HCT116 (cell line): ENCODE measurements at regions not wholly inside any gene's neighbourhood (a gene's known extent, or its start where the extent isn't known, plus 50 kb on each side); places are given as distances from the start of the nearest gene placed in this dataset.

Experiments
- ATAC-seq: fragments of 200-7000 bp; cut with Tn5 transposase; 2 replicates; pipeline ENCODE4 v1.9.1; 2020; ENCODE audit warnings: mild to moderate bottlenecking, moderate library complexity
- BruUV-seq: library from RNA; stranded (reverse); fragments of 400-500 nt; replicated peaks from 2 replicates; lab custom pipeline; 2021; lab: Mats Ljungman, UMichigan
- CTCF ChIA-PET: fragments of 300-600 bp; sonication (Branson Sonifier 250); formaldehyde crosslinking; loops from one replicate; lab custom pipeline; 2021; ENCODE audit warnings: antibody characterized with exemption; lab: Charles Lee
- POLR2A ChIA-PET: fragments of 300-600, 350-600 bp; sonication (Branson Sonifier 250); formaldehyde crosslinking; loops from one replicate; lab custom pipeline; 2021; ENCODE audit warnings: antibody characterized with exemption; lab: Charles Lee
- RAD21 ChIA-PET, 2 experiments: fragments of 300-600 bp; sonication (Branson Sonifier 250); formaldehyde crosslinking; loops; one replicate each; lab custom pipeline; 2023; ENCODE audit warnings: low total read pairs in 2 of 2; ENCODE audit not compliant: uncharacterized antibody in 2 of 2, unreplicated experiment in 2 of 2, low non-redundant PET in 1 of 2; lab: Charles Lee
- DNase-seq: peaks from one replicate; pipeline ENCODE4 v3.0.0-alpha.2; 2010; ENCODE audit warnings: low read depth, low spot score
- H2AFZ ChIP-seq: fragments of 200-600 bp; shearing (Covaris generic), sonication (generic); 2 replicates; pipeline ENCODE4 v1.6.1; 2017; ENCODE audit warnings: low read depth, mixed run types, mixed read lengths, antibody characterized with exemption, low read length; ENCODE audit not compliant: poor library complexity, severe bottlenecking
- H3K27ac ChIP-seq: 2 replicates; pipeline ENCODE4 v1.5.1; 2012; ENCODE audit warnings: low read depth, low read length
- H3K27me3 ChIP-seq: fragments of 200-600 bp; sonication (generic); 2 replicates; pipeline ENCODE4 v1.6.1; 2016; ENCODE audit warnings: mixed run types, low read length, mixed read lengths; ENCODE audit not compliant: insufficient read depth
- H3K36me3 ChIP-seq, 2 experiments: fragments of 200-500 bp in 1 of 2; fragments of 200-600 bp in 1 of 2; sonication (Bioruptor generic) in 1 of 2; sonication (generic) in 1 of 2; 2 replicates each; pipeline versions ENCODE4 v1.5.1 to v1.6.1; 2014 to 2016; ENCODE audit warnings: low read length in 2 of 2, inconsistent platforms in 1 of 2, mixed read lengths in 1 of 2, mixed run types in 1 of 2; ENCODE audit not compliant: insufficient read depth in 2 of 2, control insufficient read depth in 1 of 2
- H3K4me1 ChIP-seq, 2 experiments: fragments of 200-600 bp in 1 of 2; sonication (generic) in 1 of 2; 2 replicates each; pipeline versions ENCODE4 v1.5.1 to v1.6.1; 2012 to 2017; ENCODE audit warnings: low read length in 2 of 2, inconsistent platforms in 1 of 2, mild to moderate bottlenecking in 1 of 2, mixed read lengths in 1 of 2, mixed run types in 1 of 2, moderate library complexity in 1 of 2; ENCODE audit not compliant: insufficient read depth in 2 of 2, control insufficient read depth in 1 of 2
- H3K4me2 ChIP-seq: fragments of 200-600 bp; sonication (generic); 2 replicates; pipeline ENCODE4 v1.6.1; 2017; ENCODE audit warnings: mixed run types, low read length, mixed read lengths
- H3K4me3 ChIP-seq, 2 experiments: fragments of 200-600 bp in 1 of 2; sonication (generic) in 1 of 2; replicated peaks in 1 of 2; 2 replicates each; pipeline ENCODE4 v1.5.1; 2011 to 2016; ENCODE audit warnings: low read length in 2 of 2, control low read depth in 1 of 2, low read depth in 1 of 2, mild to moderate bottlenecking in 1 of 2, mixed read lengths in 1 of 2, mixed run types in 1 of 2
- H3K79me2 ChIP-seq: fragments of 200-600 bp; sonication (generic); 2 replicates; pipeline ENCODE4 v1.6.1; 2017; ENCODE audit warnings: mild to moderate bottlenecking, mixed run types, low read length, moderate library complexity, mixed read lengths; ENCODE audit not compliant: insufficient read depth
- H3K9ac ChIP-seq: fragments of 200-600 bp; sonication (generic); 2 replicates; pipeline ENCODE4 v1.6.1; 2016; ENCODE audit warnings: low read length, mixed read lengths
- H3K9me2 ChIP-seq: fragments of 200-600 bp; sonication (generic), shearing (Covaris generic); 2 replicates; pipeline ENCODE4 v1.6.1; 2017; ENCODE audit warnings: mixed run types, mild to moderate bottlenecking, moderate library complexity; ENCODE audit not compliant: insufficient read depth
- H3K9me3 ChIP-seq, 2 experiments: fragments of 200-500 bp in 1 of 2; fragments of 200-600 bp in 1 of 2; sonication (Bioruptor generic) in 1 of 2; sonication (generic) in 1 of 2; 2 replicates each; pipeline ENCODE4 v1.6.1; 2014 to 2017; ENCODE audit warnings: low read length in 2 of 2, mixed read lengths in 2 of 2, inconsistent platforms in 1 of 2, low read depth in 1 of 2, mild to moderate bottlenecking in 1 of 2, mixed run types in 1 of 2, moderate library complexity in 1 of 2; ENCODE audit not compliant: control insufficient read depth in 1 of 2, insufficient read depth in 1 of 2
- H4K20me1 ChIP-seq: fragments of 200-600 bp; sonication (generic), shearing (Covaris generic); 2 replicates; pipeline ENCODE4 v1.6.1; 2017; ENCODE audit warnings: mixed run types, mild to moderate bottlenecking, moderate library complexity; ENCODE audit not compliant: insufficient read depth
- CBX3 ChIP-seq: IDR thresholded peaks from 2 replicates; pipeline ENCODE4 v1.6.1; 2012; ENCODE audit warnings: low read depth
- CEBPB ChIP-seq: IDR thresholded peaks from 2 replicates; pipeline ENCODE4 v1.6.1; 2012; ENCODE audit warnings: low read depth
- EGR1 ChIP-seq: IDR thresholded peaks from 2 replicates; pipeline ENCODE4 v1.6.1; 2012; ENCODE audit warnings: low read depth
- EZH2phosphoT487 ChIP-seq: fragments of 200-600 bp; IDR thresholded peaks from 2 replicates; pipeline ENCODE4 v1.6.1; 2018; ENCODE audit warnings: antibody characterized with exemption, borderline replicate concordance
- FOSL1 ChIP-seq: IDR thresholded peaks from 2 replicates; pipeline ENCODE4 v1.6.1; 2012; ENCODE audit warnings: low read depth
- JUND ChIP-seq: IDR thresholded peaks from 2 replicates; pipeline ENCODE4 v1.6.1; 2012
- POLR2A ChIP-seq: IDR thresholded peaks from 2 replicates; pipeline ENCODE4 v1.7.0; 2011; ENCODE audit warnings: borderline replicate concordance; ENCODE audit not compliant: insufficient read depth, insufficient read length; ENCODE audit errors: extremely low read depth
- POLR2AphosphoS5 ChIP-seq: IDR thresholded peaks from 2 replicates; pipeline ENCODE4 v1.6.1; 2011; ENCODE audit warnings: mild to moderate bottlenecking, low read depth, low read length, moderate library complexity
- RAD21 ChIP-seq: IDR thresholded peaks from 2 replicates; pipeline ENCODE4 v1.6.1; 2012; ENCODE audit warnings: low read depth, mild to moderate bottlenecking
- SIN3A ChIP-seq: IDR thresholded peaks from 2 replicates; pipeline ENCODE4 v1.6.1; 2012; ENCODE audit warnings: low read depth
- SP1 ChIP-seq: IDR thresholded peaks from 2 replicates; pipeline ENCODE4 v1.6.1; 2012; ENCODE audit warnings: low read depth
- SRF ChIP-seq: IDR thresholded peaks from 2 replicates; pipeline ENCODE4 v1.6.1; 2012; ENCODE audit warnings: low read depth
- TCF7L2 ChIP-seq: IDR thresholded peaks from 2 replicates; pipeline ENCODE4 v1.7.0; 2011; ENCODE audit warnings: borderline replicate concordance, inconsistent platforms; ENCODE audit not compliant: insufficient read depth, insufficient read length; ENCODE audit errors: extremely low read depth
- YY1 ChIP-seq: IDR thresholded peaks from 2 replicates; pipeline ENCODE4 v1.6.1; 2011; ENCODE audit warnings: low read length, low read depth, moderate library complexity, mild to moderate bottlenecking; ENCODE audit not compliant: insufficient replicate concordance; ENCODE audit errors: extremely low read depth
- ZFX ChIP-seq: fragments of 450-650 bp; IDR thresholded peaks from 2 replicates; pipeline ENCODE4 v1.6.1; 2017
- ZNF274 ChIP-seq: fragments of 200-500 bp; sonication (Bioruptor generic); IDR thresholded peaks from 2 replicates; pipeline ENCODE4 v1.6.1; 2014; ENCODE audit warnings: mild to moderate bottlenecking, low read depth, low read length, inconsistent platforms
- intact Hi-C: fragments of 100-400 bp; cut with micrococcal nuclease; formaldehyde crosslinking; loops from 2 replicates; pipeline ENCODE4 v1.10.0; 2022
- TF ChIP-seq, protein P1 (sequence below): IDR thresholded peaks from 2 replicates; pipeline ENCODE4 v1.6.1; 2011; ENCODE audit warnings: mild to moderate bottlenecking, low read length, moderate library complexity; ENCODE audit not compliant: insufficient replicate concordance; ENCODE audit errors: extremely low read depth
- TF ChIP-seq, protein P2 (sequence below), 3 experiments: fragments of 200-600 bp in 1 of 3; sonication (generic) in 1 of 3; IDR thresholded peaks in 2 of 3; conservative IDR thresholded peaks in 1 of 3; 2 replicates each; pipeline ENCODE4 v1.5.1; 2012 to 2017; ENCODE audit warnings: low read depth in 2 of 3, low read length in 2 of 3, antibody characterized with exemption in 1 of 3, borderline replicate concordance in 1 of 3, control low read depth in 1 of 3, mild to moderate bottlenecking in 1 of 3, mixed read lengths in 1 of 3, mixed run types in 1 of 3, moderate library complexity in 1 of 3; ENCODE audit not compliant: insufficient read depth in 1 of 3

GRCh38 chr12:89234324-89235114 is 117.8 kb downstream of the DUSP6 start:
- no peaks in the 10 kb centered on the region for H3K36me3 ChIP-seq
- H3K27me3 ChIP-seq = no peaks in the 10 kb centered on the region
- no peak for DNase-seq
- no peaks in the 10 kb centered on the region for H4K20me1 ChIP-seq
- H3K4me1 ChIP-seq = peaks cover 2 to 16% of the 10 kb centered on the region in 2 experiments; a peak in 2 of 4 replicates
- no peak overlapping the region for H3K4me2 ChIP-seq
- H3K9ac ChIP-seq = no peak overlapping the region
- intact Hi-C loops = no loop called here
- ChIA-PET POLR2A (interaction anchor here (3.1 kb wide), 1 partner anchor 9 kb away, joined by 9 read pairs; no protein-coding TSS in a partner anchor), CTCF (no interaction called here), RAD21 (no interaction called here)
- H3K79me2 ChIP-seq = no peaks in the 10 kb centered on the region
- H3K9me3 ChIP-seq = no peaks in the 10 kb centered on the region
- peaks cover 4% of the 10 kb centered on the region; the same call in 1 of the 2 replicates for H3K9me2 ChIP-seq
- no peak for ATAC-seq
- no peak overlapping the region for H3K4me3 ChIP-seq
- TF ChIP-seq EZH2phosphoT487 = no peak
- TF ChIP-seq, protein P1, sequence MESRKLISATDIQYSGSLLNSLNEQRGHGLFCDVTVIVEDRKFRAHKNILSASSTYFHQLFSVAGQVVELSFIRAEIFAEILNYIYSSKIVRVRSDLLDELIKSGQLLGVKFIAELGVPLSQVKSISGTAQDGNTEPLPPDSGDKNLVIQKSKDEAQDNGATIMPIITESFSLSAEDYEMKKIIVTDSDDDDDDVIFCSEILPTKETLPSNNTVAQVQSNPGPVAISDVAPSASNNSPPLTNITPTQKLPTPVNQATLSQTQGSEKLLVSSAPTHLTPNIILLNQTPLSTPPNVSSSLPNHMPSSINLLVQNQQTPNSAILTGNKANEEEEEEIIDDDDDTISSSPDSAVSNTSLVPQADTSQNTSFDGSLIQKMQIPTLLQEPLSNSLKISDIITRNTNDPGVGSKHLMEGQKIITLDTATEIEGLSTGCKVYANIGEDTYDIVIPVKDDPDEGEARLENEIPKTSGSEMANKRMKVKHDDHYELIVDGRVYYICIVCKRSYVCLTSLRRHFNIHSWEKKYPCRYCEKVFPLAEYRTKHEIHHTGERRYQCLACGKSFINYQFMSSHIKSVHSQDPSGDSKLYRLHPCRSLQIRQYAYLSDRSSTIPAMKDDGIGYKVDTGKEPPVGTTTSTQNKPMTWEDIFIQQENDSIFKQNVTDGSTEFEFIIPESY = no peak
- no peak for TF ChIP-seq YY1
- TF ChIP-seq, protein P2, sequence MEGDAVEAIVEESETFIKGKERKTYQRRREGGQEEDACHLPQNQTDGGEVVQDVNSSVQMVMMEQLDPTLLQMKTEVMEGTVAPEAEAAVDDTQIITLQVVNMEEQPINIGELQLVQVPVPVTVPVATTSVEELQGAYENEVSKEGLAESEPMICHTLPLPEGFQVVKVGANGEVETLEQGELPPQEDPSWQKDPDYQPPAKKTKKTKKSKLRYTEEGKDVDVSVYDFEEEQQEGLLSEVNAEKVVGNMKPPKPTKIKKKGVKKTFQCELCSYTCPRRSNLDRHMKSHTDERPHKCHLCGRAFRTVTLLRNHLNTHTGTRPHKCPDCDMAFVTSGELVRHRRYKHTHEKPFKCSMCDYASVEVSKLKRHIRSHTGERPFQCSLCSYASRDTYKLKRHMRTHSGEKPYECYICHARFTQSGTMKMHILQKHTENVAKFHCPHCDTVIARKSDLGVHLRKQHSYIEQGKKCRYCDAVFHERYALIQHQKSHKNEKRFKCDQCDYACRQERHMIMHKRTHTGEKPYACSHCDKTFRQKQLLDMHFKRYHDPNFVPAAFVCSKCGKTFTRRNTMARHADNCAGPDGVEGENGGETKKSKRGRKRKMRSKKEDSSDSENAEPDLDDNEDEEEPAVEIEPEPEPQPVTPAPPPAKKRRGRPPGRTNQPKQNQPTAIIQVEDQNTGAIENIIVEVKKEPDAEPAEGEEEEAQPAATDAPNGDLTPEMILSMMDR (IDR thresholded peaks at IDR 0.05 in 2 of 3, conservative IDR thresholded peaks at IDR 0.05 in 1 of 3; ENCODE audit: borderline replicate concordance in 1 of 3, insufficient read depth in 1 of 3, low read depth in 2 of 3, low read length in 2 of 3) = no peak
- no peak for TF ChIP-seq FOSL1
- no peak for TF ChIP-seq EGR1
- TF ChIP-seq SIN3A = no peak
- TF ChIP-seq SP1 = no peak
- no peak for TF ChIP-seq ZFX
- TF ChIP-seq CEBPB = no peak
- no peak for TF ChIP-seq CBX3
- no peak for TF ChIP-seq TCF7L2
- TF ChIP-seq RAD21 = no peak
- no peak for TF ChIP-seq POLR2AphosphoS5
- no peak for TF ChIP-seq ZNF274
- TF ChIP-seq SRF = no peak
- no peak for TF ChIP-seq JUND
- no peak for TF ChIP-seq POLR2A
- H3K27ac ChIP-seq = no peak overlapping the region
- BruUV-seq = no TSS peak
- no peak overlapping the region for H2AFZ ChIP-seq
